Tibial artery (tissue), 4 donors: ENCODE measurements at regions not wholly inside any gene's neighbourhood (a gene's known extent, or its start where the extent isn't known, plus 50 kb on each side); places are given as distances from the start of the nearest gene placed in this dataset.

Source experiments
- DNase-seq, 2 donors: peaks; one replicate each; pipeline ENCODE4 v3.0.0-alpha.2; 2019
- H3K27ac ChIP-seq, 2 donors: fragments of 200-600 bp; sonication (generic) in 1 of 2; 1 replicate in 1 of 2; 2 replicates in 1 of 2; pipeline ENCODE4 v1.5.1; 2018 to 2019; ENCODE audit warnings: mild to moderate bottlenecking in 1 of 2
- H3K27me3 ChIP-seq, 2 donors: fragments of 200-600 bp; sonication (generic) in 1 of 2; one replicate each; pipeline versions ENCODE4 v1.5.1 to v1.6.0; 2016 to 2019
- H3K36me3 ChIP-seq, 3 donors: fragments of 200-600 bp; sonication (generic) in 2 of 3; one replicate each; pipeline ENCODE4 v1.5.1; 2016 to 2019; ENCODE audit warnings: mild to moderate bottlenecking in 2 of 3
- H3K4me1 ChIP-seq, 4 donors: fragments of 200-600 bp; sonication (generic) in 2 of 4; 1 replicate in 3 of 4; 2 replicates in 1 of 4; pipeline ENCODE4 v1.5.1; 2016 to 2019
- H3K4me3 ChIP-seq, 2 donors: fragments of 200-600 bp; sonication (generic) in 1 of 2; 1 replicate in 1 of 2; 2 replicates in 1 of 2; pipeline ENCODE4 v1.5.1; 2018 to 2019; ENCODE audit warnings: mild to moderate bottlenecking in 2 of 2
- H3K9me3 ChIP-seq, 3 donors: fragments of 200-600 bp; sonication (generic) in 1 of 3; one replicate each; pipeline ENCODE4 v1.5.1; 2016 to 2019
- CTCF ChIP-seq, 2 experiments: fragments of 200-600 bp in 1 of 2; fragments of 450-650 bp in 1 of 2; IDR thresholded peaks; one replicate each; pipeline ENCODE4 v1.5.1; 2017 to 2019; ENCODE audit warnings: antibody characterized with exemption in 2 of 2, mild to moderate bottlenecking in 1 of 2, moderate library complexity in 1 of 2
- intact Hi-C: fragments of 100-400 bp; cut with DNase I; formaldehyde crosslinking; loops from one replicate; pipeline ENCODE4 v1.15.0; 2023; ENCODE audit warnings: low total_unique reads

DNA sequence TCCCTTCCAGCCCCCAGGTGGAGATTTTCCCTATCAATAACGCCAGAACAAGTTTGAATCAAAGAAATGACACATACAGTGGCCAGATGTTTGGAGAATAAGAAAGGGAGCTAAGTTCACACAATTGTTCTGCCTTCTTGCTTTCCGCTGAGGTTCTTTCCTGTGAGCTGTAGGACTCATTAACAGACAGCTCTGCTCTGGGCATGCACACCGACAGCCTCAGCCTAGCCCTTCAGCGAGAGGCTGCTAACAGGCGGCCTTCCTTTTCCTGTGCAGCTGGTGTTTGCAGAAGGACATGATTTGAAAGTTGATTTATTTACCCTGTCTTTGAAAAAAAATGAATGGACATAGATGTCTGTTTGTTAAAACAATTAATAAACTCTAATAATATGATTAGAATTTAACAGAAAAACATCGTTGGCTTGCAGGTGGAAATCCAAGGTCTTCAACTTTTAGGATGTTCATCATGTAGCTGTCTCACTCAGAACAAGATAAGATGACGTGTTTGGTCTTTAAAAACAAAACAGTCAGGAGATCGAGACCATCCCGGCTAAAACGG lies 183.3 kb downstream of the KDR start:
- H3K4me3 ChIP-seq, result no peak overlapping the region
- TF ChIP-seq CTCF (IDR thresholded peaks at IDR 0.05), result no peak
- H3K36me3 ChIP-seq, result no peaks in the 10 kb centered on the region
- intact Hi-C loops, result no loop called here
- H3K27ac ChIP-seq, result no peak overlapping the region
- no peaks in the 10 kb centered on the region for H3K9me3 ChIP-seq
- no peaks in the 10 kb centered on the region for H3K27me3 ChIP-seq
- H3K4me1 ChIP-seq, result no peaks in the 10 kb centered on the region
- no peak for DNase-seq

- no peak for DNase-seq
- intact Hi-C loops, result no loop called here
- Histone ChIP-seq H3K27ac (no peak overlapping the region), H3K4me1 (no peaks in the 10 kb centered on the region), H3K27me3 (no peaks in the 10 kb centered on the region), H3K4me3 (no peak overlapping the region), H3K36me3 (no peaks in the 10 kb centered on the region), H3K9me3 (no peaks in the 10 kb centered on the region)
- TF ChIP-seq CTCF (IDR thresholded peaks at IDR 0.05), result no peak
Measured at GRCh38 chr4:54940996-54941865, 184.2 kb downstream of the KDR start.

- no peaks in the 10 kb centered on the region for H3K36me3 ChIP-seq
- intact Hi-C loops, result no loop called here
- no peak overlapping the region for H3K4me3 ChIP-seq
- no peak for TF ChIP-seq CTCF (IDR thresholded peaks at IDR 0.05)
- DNase-seq, result no peak
- no peaks in the 10 kb centered on the region for H3K27me3 ChIP-seq
- H3K27ac ChIP-seq, result no peak overlapping the region
- no peaks in the 10 kb centered on the region for H3K4me1 ChIP-seq
- no peaks in the 10 kb centered on the region for H3K9me3 ChIP-seq
Measured at GRCh38 chr4:54937501-54937900, 187.9 kb downstream of the KDR start.

DNA sequence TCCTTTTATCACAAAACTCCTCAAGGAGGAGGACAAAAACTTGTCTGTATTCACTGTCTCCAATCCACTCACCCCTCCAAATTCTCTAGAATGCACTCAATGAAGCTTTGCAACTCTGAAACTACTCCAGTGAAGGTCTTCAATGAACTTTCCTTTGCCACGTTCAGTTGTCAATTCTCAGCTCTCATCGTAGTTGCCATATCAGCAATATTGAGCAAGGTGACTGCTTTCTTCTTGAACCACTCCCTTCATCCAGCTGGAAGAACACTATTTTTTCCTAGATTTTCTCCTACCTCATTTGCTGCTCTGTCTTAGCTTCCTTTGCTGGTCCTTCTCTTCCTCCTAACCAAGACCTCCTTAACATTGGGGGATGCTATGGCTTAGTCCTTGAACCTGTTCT lies 191.8 kb downstream of the KDR start:
- no peaks in the 10 kb centered on the region for H3K9me3 ChIP-seq
- H3K36me3 ChIP-seq, result no peaks in the 10 kb centered on the region
- DNase-seq, result no peak
- H3K4me3 ChIP-seq, result no peak overlapping the region
- no peaks in the 10 kb centered on the region for H3K27me3 ChIP-seq
- TF ChIP-seq CTCF (IDR thresholded peaks at IDR 0.05), result no peak
- no peaks in the 10 kb centered on the region for H3K4me1 ChIP-seq
- no peak overlapping the region for H3K27ac ChIP-seq
- intact Hi-C loops, result no loop called here

DNA sequence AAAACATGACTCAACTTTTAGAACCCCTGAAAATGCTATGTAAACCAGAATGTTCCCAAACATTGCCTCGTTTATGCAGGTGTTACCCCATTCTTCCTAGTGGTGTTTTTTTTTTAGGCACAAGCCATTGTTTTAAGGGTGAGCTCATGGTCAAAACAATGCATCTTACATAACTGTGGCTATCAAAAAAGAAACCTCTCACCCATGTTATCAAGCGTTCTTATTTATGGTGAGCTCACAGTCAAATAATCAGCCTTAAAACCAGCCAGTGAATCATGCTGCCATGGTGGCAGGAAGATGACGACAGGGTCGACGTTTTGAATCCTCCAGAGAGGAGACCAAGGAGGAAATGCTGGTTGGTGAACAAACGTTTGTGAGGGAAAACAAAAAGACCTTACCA lies 195.2 kb downstream of the KDR start:
- Histone ChIP-seq H3K27me3 (no peaks in the 10 kb centered on the region), H3K36me3 (no peaks in the 10 kb centered on the region), H3K9me3 (no peaks in the 10 kb centered on the region), H3K27ac (no peak overlapping the region), H3K4me3 (no peak overlapping the region), H3K4me1 (no peaks in the 10 kb centered on the region)
- no peak for TF ChIP-seq CTCF (IDR thresholded peaks at IDR 0.05)
- intact Hi-C loops, result no loop called here
- DNase-seq, result no peak
